ENCODE measurements at regions not wholly inside any gene's neighbourhood (a gene's known extent, or its start where the extent isn't known, plus 50 kb on each side); places are given as distances from the start of the nearest gene placed in this dataset.

DNA sequence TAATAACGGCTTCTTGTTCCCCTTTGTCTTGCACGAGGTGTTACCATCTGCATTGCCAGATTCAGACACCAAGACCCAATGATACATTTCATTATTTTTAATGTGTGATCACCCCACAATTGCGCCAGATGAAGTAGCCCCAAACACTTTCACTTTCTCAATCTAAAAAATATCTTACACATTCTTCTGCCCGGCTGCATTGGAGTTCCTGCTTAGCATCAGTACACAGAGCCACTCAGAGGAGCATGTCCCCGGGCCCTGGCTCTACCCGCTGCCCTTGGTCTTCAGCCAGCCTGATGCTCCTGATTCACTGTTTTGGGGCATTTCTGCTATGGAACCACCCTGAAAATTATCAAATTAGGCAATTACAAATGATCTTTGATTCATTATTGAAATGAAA is 66.0 kb upstream of the TENM3 start:
- Histone ChIP-seq H3K36me3 (no peaks in the 10 kb centered on the region), H3K4me3 (no peak overlapping the region), H3K4me1 (no peaks in the 10 kb centered on the region), H3K27ac (no peak overlapping the region), H3K9me3 (no peaks in the 10 kb centered on the region), H3K27me3 (peaks cover 0 to 3% (median 0%) of the 10 kb centered on the region in 9 donors)
- 85 to 88% (median 86%) methylated on average over 6 of the region's 6 CpGs for WGBS, 4 donors
- no peak for DNase-seq
- TF ChIP-seq, protein P1, sequence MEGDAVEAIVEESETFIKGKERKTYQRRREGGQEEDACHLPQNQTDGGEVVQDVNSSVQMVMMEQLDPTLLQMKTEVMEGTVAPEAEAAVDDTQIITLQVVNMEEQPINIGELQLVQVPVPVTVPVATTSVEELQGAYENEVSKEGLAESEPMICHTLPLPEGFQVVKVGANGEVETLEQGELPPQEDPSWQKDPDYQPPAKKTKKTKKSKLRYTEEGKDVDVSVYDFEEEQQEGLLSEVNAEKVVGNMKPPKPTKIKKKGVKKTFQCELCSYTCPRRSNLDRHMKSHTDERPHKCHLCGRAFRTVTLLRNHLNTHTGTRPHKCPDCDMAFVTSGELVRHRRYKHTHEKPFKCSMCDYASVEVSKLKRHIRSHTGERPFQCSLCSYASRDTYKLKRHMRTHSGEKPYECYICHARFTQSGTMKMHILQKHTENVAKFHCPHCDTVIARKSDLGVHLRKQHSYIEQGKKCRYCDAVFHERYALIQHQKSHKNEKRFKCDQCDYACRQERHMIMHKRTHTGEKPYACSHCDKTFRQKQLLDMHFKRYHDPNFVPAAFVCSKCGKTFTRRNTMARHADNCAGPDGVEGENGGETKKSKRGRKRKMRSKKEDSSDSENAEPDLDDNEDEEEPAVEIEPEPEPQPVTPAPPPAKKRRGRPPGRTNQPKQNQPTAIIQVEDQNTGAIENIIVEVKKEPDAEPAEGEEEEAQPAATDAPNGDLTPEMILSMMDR (IDR thresholded peaks at IDR 0.05) = no peak
- no peak for TF ChIP-seq POLR2A (IDR thresholded peaks at IDR 0.05)
- intact Hi-C loops (cut with DNase I) = no loop called here
- no peak for ATAC-seq

DNA sequence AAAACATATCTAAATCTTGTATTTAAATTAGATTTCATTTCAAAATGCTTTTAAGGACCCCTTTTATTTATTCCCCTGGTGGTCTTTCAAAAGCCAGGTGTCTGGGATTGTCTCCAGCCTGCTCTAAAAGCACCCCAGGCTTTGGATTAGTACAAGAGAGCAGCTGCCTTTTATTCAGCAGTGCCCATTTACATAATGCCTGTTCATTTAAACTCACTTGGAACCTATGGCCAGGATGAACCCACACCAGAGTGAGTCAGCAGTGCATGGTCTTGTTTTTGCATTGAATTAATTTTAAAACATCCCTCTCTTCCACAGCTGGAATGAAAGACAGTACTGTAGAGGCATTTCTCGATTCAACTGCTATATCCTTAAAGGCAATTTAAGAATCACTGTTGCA is 64.1 kb upstream of the TENM3 start:
- 75 to 87% (median 81%) methylated on average over 1 of the region's 1 CpG for WGBS, 4 donors
- no peaks in the 10 kb centered on the region for H3K27me3 ChIP-seq
- no peak for TF ChIP-seq POLR2A (IDR thresholded peaks at IDR 0.05)
- TF ChIP-seq, protein P1 (IDR thresholded peaks at IDR 0.05) = no peak
- H3K36me3 ChIP-seq = no peaks in the 10 kb centered on the region
- H3K9me3 ChIP-seq = no peaks in the 10 kb centered on the region
- no peaks in the 10 kb centered on the region for H3K4me1 ChIP-seq
- H3K4me3 ChIP-seq = no peak overlapping the region
- no peak for ATAC-seq
- intact Hi-C loops (cut with DNase I) = no loop called here
- no peak overlapping the region for H3K27ac ChIP-seq
- DNase-seq = no peak

DNA sequence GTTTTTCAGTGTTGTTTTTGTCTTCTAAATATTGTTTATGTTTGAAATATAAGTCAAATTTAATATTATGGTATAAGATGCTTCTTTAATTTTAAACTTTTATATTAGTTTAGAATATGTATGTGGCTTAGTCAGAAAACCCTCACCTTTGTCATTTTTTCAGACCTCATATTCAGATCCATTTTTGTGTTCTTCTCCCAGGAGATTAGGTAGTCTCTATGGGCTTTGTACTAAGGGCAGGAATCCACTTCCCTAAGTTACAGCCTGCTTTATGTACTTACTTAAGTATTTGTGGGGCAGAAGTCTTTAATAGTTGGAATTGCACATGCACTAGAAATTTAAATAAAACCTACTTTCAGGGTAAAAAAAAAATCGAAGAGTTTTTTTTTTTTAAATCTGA is 63.5 kb upstream of the TENM3 start:
- TF ChIP-seq, protein P1 (IDR thresholded peaks at IDR 0.05) = no peak
- no peak for TF ChIP-seq POLR2A (IDR thresholded peaks at IDR 0.05)
- Histone ChIP-seq H3K9me3 (no peaks in the 10 kb centered on the region), H3K4me3 (no peak overlapping the region), H3K36me3 (no peaks in the 10 kb centered on the region), H3K4me1 (no peaks in the 10 kb centered on the region), H3K27ac (no peak overlapping the region), H3K27me3 (no peaks in the 10 kb centered on the region)
- intact Hi-C loops (cut with DNase I) = no loop called here
- ATAC-seq = no peak
- 63 to 80% (median 68%) methylated on average over 1 of the region's 1 CpG for WGBS, 4 donors
- no peak for DNase-seq

- Histone ChIP-seq H3K27ac (no peak overlapping the region), H3K4me1 (no peaks in the 10 kb centered on the region), H3K27me3 (no peaks in the 10 kb centered on the region), H3K36me3 (no peaks in the 10 kb centered on the region), H3K9me3 (no peaks in the 10 kb centered on the region), H3K4me3 (no peak overlapping the region)
- WGBS, 4 donors = 77 to 84% (median 79%) methylated on average over 6 of the region's 6 CpGs
- DNase-seq = no peak
- intact Hi-C loops (cut with DNase I) = loop anchor here in 1 of 10 donors (5.0 kb wide), 1 partner anchor 33 kb away; no protein-coding TSS in a partner anchor
- TF ChIP-seq POLR2A (IDR thresholded peaks at IDR 0.05) = no peak
- TF ChIP-seq, protein P1 (IDR thresholded peaks at IDR 0.05) = no peak
- no peak for ATAC-seq
These were observed 57.7 kb upstream of the TENM3 start for GRCh38 chr4:182185491-182185890.

All from heart left ventricle (tissue), 16 donors.